ENCODE measurements at regions not wholly inside any gene's neighbourhood (a gene's known extent, or its start where the extent isn't known, plus 50 kb on each side); places are given as distances from the start of the nearest gene placed in this dataset.

DNA sequence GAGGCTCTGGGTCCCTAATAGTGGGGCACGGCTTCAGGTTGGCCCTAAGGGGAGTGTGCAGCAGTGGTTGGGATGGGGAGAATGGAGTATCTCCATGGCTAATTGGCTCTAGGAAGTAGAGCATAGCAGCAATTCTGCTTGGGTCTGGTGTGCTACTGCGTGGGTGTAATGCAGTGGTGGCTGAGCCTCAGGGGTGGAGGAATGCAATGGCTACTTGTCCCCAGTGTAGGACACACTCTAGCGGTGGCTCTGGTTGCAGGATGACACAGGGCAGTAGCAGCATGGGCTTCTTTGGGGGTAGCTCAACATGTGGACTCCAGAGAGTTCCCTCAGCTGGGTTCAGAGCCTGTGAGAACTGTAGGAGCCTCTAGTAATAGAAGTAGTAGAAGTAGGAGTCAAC, 91.2 kb upstream of the FAM78B start:
- H3K9me3 ChIP-seq: peaks cover 7% of the 10 kb centered on the region
- DNase-seq (ENCODE audit: low spot score in 2 of 2): no peak
- no peak overlapping the region for H3K27ac ChIP-seq
- TF ChIP-seq EP300 (IDR thresholded peaks at IDR 0.05) (no peak), POLR2A (IDR thresholded peaks at IDR 0.05) (no peak), POLR2AphosphoS5 (IDR thresholded peaks at IDR 0.05) (no peak)
- TF ChIP-seq, protein P1, sequence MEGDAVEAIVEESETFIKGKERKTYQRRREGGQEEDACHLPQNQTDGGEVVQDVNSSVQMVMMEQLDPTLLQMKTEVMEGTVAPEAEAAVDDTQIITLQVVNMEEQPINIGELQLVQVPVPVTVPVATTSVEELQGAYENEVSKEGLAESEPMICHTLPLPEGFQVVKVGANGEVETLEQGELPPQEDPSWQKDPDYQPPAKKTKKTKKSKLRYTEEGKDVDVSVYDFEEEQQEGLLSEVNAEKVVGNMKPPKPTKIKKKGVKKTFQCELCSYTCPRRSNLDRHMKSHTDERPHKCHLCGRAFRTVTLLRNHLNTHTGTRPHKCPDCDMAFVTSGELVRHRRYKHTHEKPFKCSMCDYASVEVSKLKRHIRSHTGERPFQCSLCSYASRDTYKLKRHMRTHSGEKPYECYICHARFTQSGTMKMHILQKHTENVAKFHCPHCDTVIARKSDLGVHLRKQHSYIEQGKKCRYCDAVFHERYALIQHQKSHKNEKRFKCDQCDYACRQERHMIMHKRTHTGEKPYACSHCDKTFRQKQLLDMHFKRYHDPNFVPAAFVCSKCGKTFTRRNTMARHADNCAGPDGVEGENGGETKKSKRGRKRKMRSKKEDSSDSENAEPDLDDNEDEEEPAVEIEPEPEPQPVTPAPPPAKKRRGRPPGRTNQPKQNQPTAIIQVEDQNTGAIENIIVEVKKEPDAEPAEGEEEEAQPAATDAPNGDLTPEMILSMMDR (IDR thresholded peaks at IDR 0.05): no peak
- no CpG with 5 or more reads among the region's 3 CpGs for WGBS
- no peaks in the 10 kb centered on the region for H3K4me1 ChIP-seq
- no peaks in the 10 kb centered on the region for H3K36me3 ChIP-seq
- no peak overlapping the region for H3K4me3 ChIP-seq
- no peaks in the 10 kb centered on the region for H3K27me3 ChIP-seq

DNA sequence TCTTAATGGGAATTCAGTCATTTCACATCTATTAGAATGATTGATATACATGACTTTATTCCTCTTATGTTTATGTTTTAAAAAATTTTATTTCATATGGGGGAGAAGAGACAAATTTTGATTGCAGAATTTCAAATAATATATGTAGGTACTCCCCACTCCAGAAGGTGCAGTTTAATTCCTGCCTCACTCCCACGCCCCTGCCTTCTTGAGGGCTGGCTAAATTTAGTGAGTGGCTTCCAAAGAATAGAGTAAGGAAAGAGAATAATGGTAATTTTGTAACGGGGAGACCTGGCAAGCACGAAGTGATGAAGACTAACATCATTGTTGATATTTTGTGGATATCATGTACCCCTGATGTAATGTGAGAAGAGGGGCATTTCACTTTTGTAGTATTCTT, 94.7 kb upstream of the FAM78B start:
- Histone ChIP-seq H3K27me3 (no peaks in the 10 kb centered on the region), H3K36me3 (no peaks in the 10 kb centered on the region), H3K4me3 (no peak overlapping the region), H3K4me1 (no peaks in the 10 kb centered on the region), H3K27ac (no peak overlapping the region), H3K9me3 (no peaks in the 10 kb centered on the region)
- TF ChIP-seq POLR2A (IDR thresholded peaks at IDR 0.05): no peak
- TF ChIP-seq POLR2AphosphoS5 (IDR thresholded peaks at IDR 0.05): no peak
- no peak for TF ChIP-seq EP300 (IDR thresholded peaks at IDR 0.05)
- TF ChIP-seq, protein P1 (IDR thresholded peaks at IDR 0.05): no peak
- 79% methylated on average over 3 of the region's 3 CpGs for WGBS
- no peak for DNase-seq (ENCODE audit: low spot score in 2 of 2)

DNA sequence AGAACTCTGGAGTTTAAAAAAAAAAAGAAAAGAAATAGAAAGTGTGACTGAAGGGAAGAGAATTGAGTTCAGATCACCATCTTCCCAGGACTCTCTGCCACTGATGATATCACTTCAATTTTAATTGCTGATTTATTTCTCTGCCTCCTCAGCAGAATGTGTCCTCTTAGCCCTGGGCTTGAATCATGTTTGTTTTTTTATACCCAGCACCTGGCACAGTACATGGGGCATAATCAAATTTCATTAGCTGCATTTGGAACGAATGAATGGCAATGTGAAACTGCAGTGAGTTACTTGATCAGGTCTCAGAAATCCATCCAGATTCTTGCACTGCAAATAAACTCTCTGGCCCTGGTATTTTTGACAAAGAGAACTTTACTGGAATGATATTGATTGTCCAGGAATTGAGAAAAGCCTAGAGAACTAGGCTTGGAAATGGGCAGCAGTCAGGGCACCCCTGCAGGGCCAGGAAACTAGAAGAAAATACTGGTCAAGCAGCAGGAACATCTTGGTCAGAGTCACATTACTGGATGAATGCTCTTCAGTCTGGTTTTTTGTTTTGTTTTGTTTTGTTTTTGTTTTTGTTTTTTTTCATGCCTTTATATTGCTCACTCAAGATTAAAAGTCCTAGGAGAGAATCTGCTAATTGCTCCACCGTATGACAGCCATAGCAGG, 103.8 kb upstream of the FAM78B start:
- H3K36me3 ChIP-seq: no peaks in the 10 kb centered on the region
- H3K27me3 ChIP-seq: no peaks in the 10 kb centered on the region
- no peak overlapping the region for H3K4me3 ChIP-seq
- H3K27ac ChIP-seq: no peak overlapping the region
- H3K4me1 ChIP-seq: no peaks in the 10 kb centered on the region
- WGBS: 70% methylated on average over 2 of the region's 2 CpGs
- no peak for DNase-seq (ENCODE audit: low spot score in 2 of 2)
- H3K9me3 ChIP-seq: no peaks in the 10 kb centered on the region
- no peak for TF ChIP-seq POLR2AphosphoS5 (IDR thresholded peaks at IDR 0.05)
- TF ChIP-seq, protein P1 (IDR thresholded peaks at IDR 0.05): no peak
- no peak for TF ChIP-seq POLR2A (IDR thresholded peaks at IDR 0.05)
- no peak for TF ChIP-seq EP300 (IDR thresholded peaks at IDR 0.05)

DNA sequence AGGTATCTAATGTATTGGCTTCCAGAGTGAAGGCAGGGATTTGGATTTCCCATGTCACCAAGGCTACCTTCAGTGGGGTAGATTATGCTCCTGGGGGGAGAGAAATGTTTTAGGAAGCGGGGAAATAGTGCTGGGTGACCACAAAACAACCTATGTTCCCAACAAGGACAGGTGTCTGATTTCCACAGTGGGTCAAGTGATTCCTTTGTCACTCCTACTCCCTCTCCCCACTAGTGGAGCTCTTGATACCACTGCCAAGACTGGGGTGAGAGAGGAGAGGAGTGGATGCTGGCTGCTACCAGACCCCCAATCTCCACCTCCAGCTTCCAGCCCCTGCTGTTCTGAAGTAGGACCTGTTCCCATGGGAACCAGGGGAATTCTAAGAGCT, 104.3 kb upstream of the FAM78B start:
- DNase-seq (ENCODE audit: low spot score in 2 of 2): no peak
- no peaks in the 10 kb centered on the region for H3K36me3 ChIP-seq
- H3K27ac ChIP-seq: no peak overlapping the region
- no peaks in the 10 kb centered on the region for H3K27me3 ChIP-seq
- H3K4me3 ChIP-seq: no peak overlapping the region
- WGBS: 55% methylated on average over 1 of the region's 1 CpG
- H3K4me1 ChIP-seq: no peaks in the 10 kb centered on the region
- TF ChIP-seq POLR2A (IDR thresholded peaks at IDR 0.05) (no peak), EP300 (IDR thresholded peaks at IDR 0.05) (no peak), POLR2AphosphoS5 (IDR thresholded peaks at IDR 0.05) (no peak)
- TF ChIP-seq, protein P1 (IDR thresholded peaks at IDR 0.05): no peak
- no peaks in the 10 kb centered on the region for H3K9me3 ChIP-seq

DNA sequence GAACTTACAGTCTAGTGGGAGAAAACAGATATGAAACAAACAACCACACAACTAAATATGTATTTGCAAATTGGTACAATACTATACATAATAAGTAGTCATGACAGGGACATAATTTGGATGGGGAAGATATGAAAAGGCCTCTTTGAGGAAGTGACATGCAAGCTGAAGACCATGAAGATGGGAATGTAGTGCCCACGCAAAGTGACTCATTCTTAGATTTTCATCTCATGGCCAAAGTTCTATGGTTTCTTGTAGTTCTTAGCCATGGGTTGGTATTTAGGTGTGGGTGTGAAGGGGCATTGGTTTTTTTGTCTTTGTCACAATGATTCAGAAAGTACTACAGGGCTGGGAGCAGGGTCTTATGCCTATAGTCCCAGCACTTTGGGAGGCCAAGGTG, 105.4 kb upstream of the FAM78B start:
- Histone ChIP-seq H3K27ac (no peak overlapping the region), H3K9me3 (no peaks in the 10 kb centered on the region), H3K27me3 (no peaks in the 10 kb centered on the region), H3K36me3 (no peaks in the 10 kb centered on the region), H3K4me1 (no peaks in the 10 kb centered on the region), H3K4me3 (no peak overlapping the region)
- TF ChIP-seq POLR2AphosphoS5 (IDR thresholded peaks at IDR 0.05): no peak
- 91% methylated on average over 1 of the region's 1 CpG for WGBS
- DNase-seq (ENCODE audit: low spot score in 2 of 2): no peak

DNA sequence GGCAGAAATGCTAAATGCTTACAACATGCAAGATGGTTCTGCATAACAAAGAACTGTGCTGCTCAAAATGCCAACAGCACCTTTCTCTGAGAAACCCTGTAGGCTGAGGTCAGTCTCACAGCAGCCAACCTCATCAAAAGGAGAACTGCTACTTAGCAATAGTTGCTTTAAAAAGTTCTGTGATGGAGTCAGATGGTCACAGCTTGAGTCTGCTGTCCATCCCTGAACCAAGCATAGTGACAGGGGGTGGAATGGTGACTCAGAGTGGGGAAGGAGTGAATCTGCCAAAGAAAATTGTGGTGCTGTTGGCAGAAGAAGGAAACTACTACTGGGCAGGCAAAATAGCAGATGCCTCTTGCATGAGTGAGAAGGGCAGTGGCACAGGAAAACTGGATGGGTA, 106.0 kb upstream of the FAM78B start:
- Histone ChIP-seq H3K4me1 (no peaks in the 10 kb centered on the region), H3K27ac (no peak overlapping the region), H3K36me3 (no peaks in the 10 kb centered on the region), H3K4me3 (no peak overlapping the region), H3K27me3 (no peaks in the 10 kb centered on the region), H3K9me3 (no peaks in the 10 kb centered on the region)
- no peak for TF ChIP-seq EP300 (IDR thresholded peaks at IDR 0.05)
- TF ChIP-seq POLR2AphosphoS5 (IDR thresholded peaks at IDR 0.05): no peak
- no peak for TF ChIP-seq POLR2A (IDR thresholded peaks at IDR 0.05)
- TF ChIP-seq, protein P1 (IDR thresholded peaks at IDR 0.05): no peak
- no peak for DNase-seq (ENCODE audit: low spot score in 2 of 2)
